ENCODE measurements at regions not wholly inside any gene's neighbourhood (a gene's known extent, or its start where the extent isn't known, plus 50 kb on each side); places are given as distances from the start of the nearest gene placed in this dataset.
"Not testable (repeated sequence)": the region's sequence is repeated elsewhere in the genome, so short reads cannot be mapped to it uniquely, and the experiment has no call there.

- DNase-seq (no peak), ATAC-seq (no peak)
These were observed 92.0 kb upstream of the AMN1 start for GRCh38 chr12:31820832-31821231.

- no peak for DNase-seq
- ATAC-seq, result no peak
These were observed 90.6 kb upstream of the AMN1 start for GRCh38 chr12:31819427-31819826.

- ATAC-seq (no peak), DNase-seq (no peak)
These were observed 89.9 kb upstream of the AMN1 start for GRCh38 chr12:31818623-31819268.

GRCh38 chr12:31817120-31817519, 88.3 kb upstream of the AMN1 start:
- ATAC-seq, result no peak

GRCh38 chr12:31815096-31815495, 86.3 kb upstream of the AMN1 start:
- no peak for ATAC-seq
- no peak for DNase-seq

More at GRCh38 chr12:31817120-31817519, 88.3 kb upstream of the AMN1 start:
- no peak for DNase-seq

- ATAC-seq (no peak), DNase-seq (no peak)
These were observed 84.5 kb upstream of the AMN1 start for GRCh38 chr12:31813305-31813704.

- peak; percentile 38 for ATAC-seq
- no peak for DNase-seq
These were observed 78.9 kb upstream of the AMN1 start for GRCh38 chr12:31807773-31808097.

- DNase-seq (peak; percentile 49), ATAC-seq (peak; percentile 29)
These were observed 78.4 kb upstream of the AMN1 start for GRCh38 chr12:31807081-31807772.

GRCh38 chr12:31805681-31806080, 76.9 kb upstream of the AMN1 start:
- DNase-seq, ATAC-seq: not testable (repeated sequence)

GRCh38 chr12:31804707-31805106, 75.9 kb upstream of the AMN1 start:
- DNase-seq, ATAC-seq: not testable (repeated sequence)

GRCh38 chr12:31804185-31804504, 75.3 kb upstream of the AMN1 start:
- peak; percentile 57 for ATAC-seq
- no peak for DNase-seq

- DNase-seq (no peak), ATAC-seq (no peak)
These were observed 74.7 kb upstream of the AMN1 start for GRCh38 chr12:31803306-31804184.

GRCh38 chr12:31801872-31802271, 73.1 kb upstream of the AMN1 start:
- DNase-seq (no peak), ATAC-seq (no peak)

- ATAC-seq (peak; percentile 57), DNase-seq (no peak)
These were observed 68.5 kb upstream of the AMN1 start for GRCh38 chr12:31797230-31797872.

GRCh38 chr12:31796270-31796951, 67.6 kb upstream of the AMN1 start:
- DNase-seq, result no peak
- ATAC-seq, result no peak

- DNase-seq (no peak), ATAC-seq (no peak)
These were observed 65.9 kb upstream of the AMN1 start for GRCh38 chr12:31794745-31795144.

- ATAC-seq, DNase-seq: not testable (repeated sequence)
These were observed 62.4 kb upstream of the AMN1 start for GRCh38 chr12:31791265-31791664.

- ATAC-seq (no peak), DNase-seq (no peak)
These were observed 61.9 kb upstream of the AMN1 start for GRCh38 chr12:31790759-31791158.

- DNase-seq, result no peak
These were observed 56.5 kb upstream of the AMN1 start for GRCh38 chr12:31785318-31785717.

GRCh38 chr12:31783996-31784645, 55.3 kb upstream of the AMN1 start:
- DNase-seq, result no peak
- ATAC-seq, result peak; percentile 43

More at GRCh38 chr12:31785318-31785717, 56.5 kb upstream of the AMN1 start:
- ATAC-seq, result no peak

- ATAC-seq (no peak), DNase-seq (no peak)
These were observed 54.7 kb upstream of the AMN1 start for GRCh38 chr12:31783556-31783955.
